HepG2 (cell line): ENCODE measurements at regions not wholly inside any gene's neighbourhood (a gene's known extent, or its start where the extent isn't known, plus 50 kb on each side); places are given as distances from the start of the nearest gene placed in this dataset.
"Not testable (repeated sequence)": the region's sequence is repeated elsewhere in the genome, so short reads cannot be mapped to it uniquely, and the experiment has no call there.

Experiments
- ATAC-seq: fragments of 200-7000 bp; cut with Tn5 transposase; 3 replicates; pipeline ENCODE4 v1.9.1; 2020; ENCODE audit warnings: mild to moderate bottlenecking, moderate library complexity
- BruUV-seq: library from RNA; stranded (reverse); fragments of 400-500 nt; replicated peaks from 2 replicates; lab custom pipeline; 2021; lab: Mats Ljungman, UMichigan
- CTCF ChIA-PET: fragments of 300-600 bp; formaldehyde crosslinking; extraction: SDS; loops from one replicate; lab custom pipeline; 2021; ENCODE audit warnings: low total read pairs, inconsistent platforms, low intra/inter-chr PET ratio; lab: Yijun Ruan, JAX
- POLR2A ChIA-PET: fragments of 350-600 bp; sonication (Branson Sonifier 250); formaldehyde crosslinking; loops from one replicate; lab custom pipeline; 2020; ENCODE audit warnings: antibody characterized with exemption, inconsistent platforms; lab: Yijun Ruan, JAX
- DNase-seq: peaks from one replicate; pipeline ENCODE4 v3.0.0-alpha.2; 2015; ENCODE audit warnings: low spot score
- FAIRE-seq: peaks from 3 replicates; lab custom pipeline; 2011; peaks lifted over from hg19 to GRCh38; lab: Jason Lieb, UNC
- H2AFZ ChIP-seq: one replicate; pipeline ENCODE4 v1.6.1; 2011; ENCODE audit warnings: low read length, inconsistent platforms
- H3K27ac ChIP-seq: fragments of 300-600 bp; 3 replicates; pipeline ENCODE4 v1.8.0; 2011; ENCODE audit warnings: mixed run types, mild to moderate bottlenecking, mixed read lengths, low read length, inconsistent platforms; ENCODE audit not compliant: insufficient read depth; ENCODE audit errors: extremely low read length
- H3K27me3 ChIP-seq, 2 experiments: fragments of 200-600 bp in 1 of 2; 2 replicates in 1 of 2; 3 replicates in 1 of 2; pipeline versions ENCODE4 v1.6.0 to v1.8.0; 2011; ENCODE audit warnings: low read length in 2 of 2, mild to moderate bottlenecking in 2 of 2, moderate library complexity in 2 of 2, inconsistent platforms in 1 of 2; ENCODE audit not compliant: insufficient read depth in 2 of 2, control insufficient read depth in 1 of 2
- H3K36me3 ChIP-seq, 2 experiments: fragments of 200-600 bp in 1 of 2; replicated peaks in 1 of 2; 2 replicates in 1 of 2; 3 replicates in 1 of 2; pipeline versions ENCODE4 v1.5.1 to v1.8.0; 2011; ENCODE audit warnings: low read length in 2 of 2, inconsistent platforms in 1 of 2; ENCODE audit not compliant: insufficient read depth in 2 of 2, control insufficient read depth in 1 of 2
- H3K4me1 ChIP-seq: 2 replicates; pipeline ENCODE4 v1.5.1; 2012; ENCODE audit warnings: low read length, inconsistent platforms; ENCODE audit not compliant: insufficient read depth
- H3K4me2 ChIP-seq: 2 replicates; pipeline ENCODE4 v1.6.0; 2011; ENCODE audit warnings: low read depth, low read length, inconsistent platforms
- H3K4me3 ChIP-seq, 3 experiments: fragments of 200-600 bp in 1 of 3; sonication (generic), shearing (Covaris generic) in 1 of 3; replicated peaks in 1 of 3; 2 replicates each; pipeline ENCODE4 v1.5.1; 2011 to 2016; ENCODE audit warnings: low read length in 3 of 3, inconsistent platforms in 2 of 3, low read depth in 2 of 3, mild to moderate bottlenecking in 2 of 3, control low read depth in 1 of 3, mixed read lengths in 1 of 3; ENCODE audit not compliant: insufficient read depth in 1 of 3
- H3K79me2 ChIP-seq: one replicate; pipeline ENCODE4 v1.6.1; 2011; ENCODE audit warnings: low read length, inconsistent platforms; ENCODE audit not compliant: insufficient read depth
- H3K9ac ChIP-seq: 2 replicates; pipeline ENCODE4 v1.6.0; 2011; ENCODE audit warnings: mild to moderate bottlenecking, low read depth, low read length, inconsistent platforms; ENCODE audit not compliant: insufficient read depth
- H3K9me3 ChIP-seq: 2 replicates; pipeline ENCODE4 v1.5.1; 2012; ENCODE audit warnings: mild to moderate bottlenecking, low read length
- H4K20me1 ChIP-seq: 2 replicates; pipeline ENCODE4 v1.6.0; 2011; ENCODE audit warnings: inconsistent platforms, mild to moderate bottlenecking, low read length, moderate library complexity; ENCODE audit not compliant: insufficient read depth
- ARID4A ChIP-seq: sonication (generic); formaldehyde crosslinking; IDR thresholded peaks from 2 replicates; pipeline ENCODE4 v1.5.0; 2020; ENCODE audit warnings: mild to moderate bottlenecking, missing genetic modification reagents, borderline replicate concordance
- HNF4A ChIP-seq: sonication (generic); formaldehyde crosslinking; IDR thresholded peaks from 2 replicates; pipeline ENCODE4 v1.4.0; 2020; ENCODE audit warnings: missing genetic modification reagents
- KDM5B ChIP-seq: sonication (generic); formaldehyde crosslinking; IDR thresholded peaks from 2 replicates; pipeline ENCODE4 v1.4.0; 2020; ENCODE audit warnings: missing genetic modification reagents, mild to moderate bottlenecking, borderline replicate concordance
- PHF8 ChIP-seq: sonication (generic); formaldehyde crosslinking; IDR thresholded peaks from 2 replicates; pipeline ENCODE4 v1.5.0; 2020; ENCODE audit warnings: missing genetic modification reagents
- SAP130 ChIP-seq: IDR thresholded peaks from 2 replicates; pipeline ENCODE4 v1.6.1; 2016; ENCODE audit warnings: low read depth
- ZFX ChIP-seq: sonication (generic); formaldehyde crosslinking; IDR thresholded peaks from 2 replicates; pipeline ENCODE4 v1.4.0; 2020; ENCODE audit warnings: mild to moderate bottlenecking, low read depth, missing genetic modification reagents, moderate library complexity
- ZNF687 ChIP-seq: sonication (generic); formaldehyde crosslinking; IDR thresholded peaks from 2 replicates; pipeline ENCODE4 v1.5.1; 2020; ENCODE audit warnings: mild to moderate bottlenecking, missing genetic modification reagents, moderate library complexity
- WGBS: methylation state at CpG from one replicate; pipeline ENCODE4 v1.1.6; 2017; ENCODE audit warnings: low lambda C conversion rate; 5-methylcytosine and 5-hydroxymethylcytosine counted together
- in situ Hi-C: cut with HindIII; loops from 2 replicates; pipeline ENCODE4 v1.10.0; 2017; ENCODE audit warnings: low pct_unique_long_range_greater_than_20kb; ENCODE audit not compliant: extremely low pct_ligation_motif_present
- intact Hi-C: fragments of 100-400 bp; cut with micrococcal nuclease; formaldehyde crosslinking; loops from one replicate; pipeline ENCODE4 v1.10.0; 2022; ENCODE audit not compliant: unreplicated experiment

GRCh38 chr17:20866444-20867209 lies 176.2 kb downstream of the USP22 start:
- H3K4me3 ChIP-seq = peak overlapping the region; percentile 44 to 75 (median 66); a peak in 5 of 6 replicates
- ATAC-seq, DNase-seq, H3K36me3 ChIP-seq, in situ Hi-C loops, FAIRE-seq, H3K27me3 ChIP-seq, CTCF ChIA-PET, POLR2A ChIA-PET, H4K20me1 ChIP-seq: not testable (repeated sequence)
- H3K79me2 ChIP-seq = peaks cover 36% of the 10 kb centered on the region
- TF ChIP-seq ARID4A (CRISPR knock-in tag) (peak; percentile 52; the same call in 1 of the 2 replicates), PHF8 (0 out of 2 replicates have a peak, but pooled peaks have one; percentile 11), KDM5B (0 out of 2 replicates have a peak, but pooled peaks have one; percentile 32), SAP130 (CRISPR knock-in tag) (peak; percentile 45; the same call in 1 of the 2 replicates), ZFX (peak; percentile 52; the same call in 1 of the 2 replicates), HNF4A (CRISPR knock-in tag) (peak; percentile 16; the same call in 1 of the 2 replicates), ZNF687 (CRISPR knock-in tag) (peak; percentile 56)
- TF ChIP-seq, all 625 proteins: peak for 7; not testable (repeated sequence) for 618
- H3K4me2 ChIP-seq = peak overlapping the region; percentile 63
- not testable (repeated sequence) for H2AFZ ChIP-seq, H3K9me3 ChIP-seq, BruUV-seq, H3K4me1 ChIP-seq
- peak overlapping the region; percentile 81 for H3K9ac ChIP-seq
- H3K27ac ChIP-seq = peak overlapping the region; percentile 83
- intact Hi-C loops = loop anchor here (5.0 kb wide), 2 partner anchors 64 to 126 kb away; no protein-coding TSS in a partner anchor
- 5% methylated on average over 13 of the region's 17 CpGs for WGBS
